NCI-H510A (cell line): ENCODE measurements at regions not wholly inside any gene's neighbourhood (a gene's known extent, or its start where the extent isn't known, plus 50 kb on each side); places are given as distances from the start of the nearest gene placed in this dataset.

Source experiments
- DNase-seq: peaks from one replicate; lab custom pipeline; 2025; lab: John Stamatoyannopoulos, UW

DNA sequence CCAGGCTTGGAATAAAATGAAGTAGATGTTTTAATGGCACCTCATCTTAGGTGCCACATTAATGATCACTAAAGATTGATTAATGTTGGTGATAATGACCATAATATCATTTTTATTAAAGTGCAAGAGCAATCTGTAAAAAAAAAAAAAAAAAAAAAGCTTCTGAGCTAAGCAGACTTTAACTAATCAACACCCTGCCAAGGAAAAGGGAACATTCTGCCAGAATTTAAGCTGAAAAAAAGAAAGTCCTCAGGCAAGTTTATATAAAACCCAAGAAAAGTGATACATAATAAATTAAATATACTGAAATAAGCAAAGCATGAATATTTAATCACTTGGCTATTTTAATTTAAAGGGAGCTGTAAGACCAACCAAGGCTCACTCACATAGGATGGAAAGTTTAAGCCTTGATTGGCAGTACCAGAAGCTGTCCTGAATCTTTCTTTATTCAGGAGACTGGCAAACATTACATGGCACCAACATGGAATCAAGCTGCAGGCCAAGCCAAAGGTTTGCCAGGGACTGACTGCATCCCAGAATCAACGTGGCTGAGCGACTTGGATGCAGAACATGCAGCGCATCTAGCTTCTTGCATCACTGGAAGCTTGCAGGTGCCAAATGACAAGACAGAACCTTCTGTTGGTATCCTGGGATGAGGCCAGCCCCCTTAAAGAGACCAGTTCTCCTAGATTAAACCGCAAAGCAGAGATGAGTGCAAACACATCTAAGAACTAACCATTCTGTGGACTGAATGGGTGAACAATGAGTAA is 413.6 kb downstream of the ENC1 start:
- no peak for DNase-seq

GRCh38 chr5:74225587-74225986 is 414.9 kb downstream of the ENC1 start:
- no peak for DNase-seq

DNA sequence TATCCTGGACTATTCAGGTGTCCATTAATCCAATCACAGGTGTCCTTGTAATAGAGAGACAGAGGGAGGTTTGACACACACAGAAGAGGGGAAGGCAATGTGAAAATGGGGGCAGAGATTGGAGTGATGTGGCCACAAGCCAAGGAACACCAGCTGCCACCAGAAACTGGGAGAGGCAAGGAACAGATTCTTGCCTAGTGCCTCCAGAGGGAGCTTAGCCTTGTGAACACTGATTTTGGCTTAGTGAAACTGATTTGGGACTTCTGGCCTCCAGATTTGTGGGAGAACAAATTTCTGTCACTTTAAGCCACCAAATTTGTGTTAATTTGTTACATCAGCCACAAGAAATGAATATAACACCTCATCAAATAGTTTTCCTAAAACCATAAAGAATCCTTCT is 416.2 kb downstream of the ENC1 start:
- DNase-seq = no peak

DNA sequence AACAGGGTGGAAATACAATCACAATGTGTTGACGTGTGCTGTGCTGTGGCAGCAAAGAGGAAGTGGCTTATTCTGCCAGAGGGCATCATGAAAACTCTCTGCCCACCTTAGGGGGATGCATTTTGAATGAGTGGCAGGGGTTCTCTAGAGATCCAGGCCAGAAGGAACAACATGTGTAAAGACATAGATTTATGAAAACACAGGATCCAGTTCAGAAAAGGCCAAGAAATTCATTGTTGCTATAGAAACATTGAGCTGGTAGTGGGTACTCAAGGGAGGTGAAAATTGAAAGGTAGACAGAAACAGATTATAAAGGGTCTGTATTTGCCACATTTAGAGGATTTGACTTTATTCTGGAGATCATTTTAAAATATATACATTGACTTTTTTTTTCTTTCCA is 417.7 kb downstream of the ENC1 start:
- DNase-seq = no peak

DNA sequence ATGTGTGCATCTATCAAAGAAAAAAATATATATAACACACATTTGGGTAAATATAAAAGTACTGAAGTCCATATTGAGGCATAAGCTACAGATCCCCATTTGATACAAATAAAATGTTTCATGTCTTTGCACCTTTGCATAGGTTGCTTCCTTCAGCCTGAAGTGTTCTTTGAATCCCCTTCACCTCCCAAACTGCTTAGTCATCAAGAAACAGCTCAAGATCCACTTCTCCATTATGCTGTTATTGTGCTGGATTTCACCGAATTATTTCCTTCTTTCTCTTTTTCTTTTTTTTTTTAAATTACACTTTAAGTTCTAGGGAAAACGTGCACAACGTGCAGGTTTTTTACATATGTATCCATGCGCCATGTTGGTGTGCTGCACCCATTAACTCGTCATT is 419.1 kb downstream of the ENC1 start:
- no peak for DNase-seq

DNA sequence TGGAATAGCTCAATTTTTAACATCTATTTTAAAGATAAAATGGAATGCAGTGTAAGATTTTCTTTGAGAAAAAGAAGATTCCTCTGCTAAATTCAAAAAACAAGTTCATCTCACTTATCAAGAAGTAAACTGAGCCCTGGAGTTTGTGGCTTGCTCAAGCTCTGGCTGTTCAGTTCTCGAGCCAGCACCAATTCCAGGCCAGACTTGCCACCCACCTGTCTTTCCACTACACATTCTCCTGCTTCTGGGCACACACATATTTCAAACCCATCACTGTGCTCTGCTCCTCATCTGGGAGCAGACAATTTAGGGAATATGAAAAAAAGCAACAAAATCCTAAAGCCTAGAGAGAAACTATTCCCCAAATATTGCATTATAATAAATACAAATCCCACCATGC is 424.5 kb downstream of the ENC1 start:
- DNase-seq = no peak

DNA sequence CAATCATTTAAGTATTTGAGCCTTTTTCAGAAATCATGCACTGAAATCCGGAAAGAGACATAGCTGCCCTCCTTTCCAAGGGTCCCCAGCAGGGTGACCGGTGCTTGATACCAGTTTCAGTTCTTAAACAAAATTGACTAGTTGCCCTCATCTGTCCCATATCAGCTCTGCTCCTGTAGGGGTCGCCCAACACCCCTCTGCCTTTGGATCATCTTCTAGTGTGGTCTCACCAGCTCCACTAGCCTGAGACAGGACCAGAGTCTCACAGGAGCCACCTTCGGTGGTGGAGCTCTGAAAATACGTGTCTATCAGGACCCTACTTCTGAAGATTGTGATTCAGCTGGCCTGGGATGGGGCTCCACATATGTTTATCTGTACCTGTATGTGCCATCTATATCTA is 428.2 kb downstream of the ENC1 start:
- DNase-seq = no peak

DNA sequence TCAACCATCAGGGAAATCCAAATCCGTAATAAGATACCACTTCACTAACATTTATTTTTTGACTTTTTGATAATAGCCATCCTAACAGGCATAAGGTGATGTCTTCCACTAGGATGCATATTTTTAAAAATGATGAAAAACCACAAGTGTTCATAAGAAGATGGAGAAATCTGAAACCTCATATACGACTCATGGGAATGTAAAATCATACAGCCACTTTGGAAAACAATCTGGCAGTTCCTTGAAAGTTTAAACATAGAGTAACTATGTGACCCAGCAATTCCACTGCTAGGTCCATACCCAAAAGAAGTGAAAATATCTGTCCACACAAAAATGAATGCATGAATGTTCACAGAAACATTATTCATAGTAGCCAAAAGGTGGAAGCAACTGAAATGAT is 431.0 kb downstream of the ENC1 start:
- DNase-seq = no peak

- peak; percentile 42 for DNase-seq
Observed at GRCh38 chr5:74206579-74207550, 433.7 kb downstream of the ENC1 start.

DNA sequence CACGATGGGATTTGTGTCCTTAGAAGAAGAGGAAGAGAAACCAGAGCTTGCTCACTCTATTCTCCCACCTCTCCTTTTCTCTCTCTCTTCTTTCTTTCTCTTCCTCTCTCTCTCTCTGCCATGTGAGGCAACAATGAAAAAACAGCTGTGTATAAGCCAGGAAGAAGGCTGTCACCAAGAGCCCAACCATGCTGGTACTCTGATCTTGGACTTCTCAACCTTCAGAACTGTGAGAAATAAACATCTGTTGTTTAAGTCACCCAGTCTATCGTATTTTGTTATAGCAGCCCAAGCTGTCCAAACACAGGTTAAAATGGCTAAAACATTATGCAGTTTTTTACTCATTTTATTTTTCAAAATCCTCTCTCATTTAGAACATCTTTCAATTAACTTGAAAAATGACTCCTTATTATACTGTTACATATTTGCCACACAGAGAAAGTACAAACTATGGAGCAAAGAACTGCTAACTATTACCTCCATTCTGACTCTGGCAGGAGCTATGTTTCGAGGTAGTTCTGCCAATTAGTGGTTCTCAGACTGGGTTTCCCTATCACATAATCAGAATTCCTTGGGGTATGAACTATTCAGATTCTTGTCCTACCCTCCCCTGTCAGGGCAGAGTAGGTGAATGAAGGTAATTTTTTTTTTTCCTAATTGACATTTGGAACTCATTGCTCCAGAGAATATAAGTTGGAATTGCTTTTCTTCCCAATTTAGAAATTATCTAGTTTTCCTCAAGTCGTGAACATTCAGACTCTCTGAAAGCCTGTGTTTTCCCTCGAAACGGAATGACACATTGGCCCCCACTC is 434.6 kb downstream of the ENC1 start:
- no peak for DNase-seq

- no peak for DNase-seq
Observed at GRCh38 chr5:74201334-74202081, 439.0 kb downstream of the ENC1 start.

DNA sequence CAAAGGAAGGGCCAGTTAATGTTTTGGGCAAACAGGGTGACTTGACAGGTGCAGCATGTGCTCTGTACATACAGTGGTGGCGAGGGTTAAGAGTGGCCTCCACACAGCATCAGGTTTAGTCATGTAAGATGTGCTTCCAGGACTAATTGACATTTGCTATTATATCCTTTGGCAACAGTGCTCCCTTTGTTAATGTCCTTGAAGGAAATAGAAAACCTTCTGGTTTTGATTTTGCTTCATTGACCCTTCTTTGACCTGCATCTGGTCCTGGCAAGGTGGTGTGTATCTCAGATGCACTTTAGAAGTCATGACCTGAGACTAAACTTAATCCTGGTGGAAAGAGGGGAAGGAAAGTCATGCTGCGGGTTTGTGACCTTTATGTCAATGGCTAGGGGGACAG is 440.0 kb downstream of the ENC1 start:
- no peak for DNase-seq

GRCh38 chr5:74199436-74200210 is 440.9 kb downstream of the ENC1 start:
- DNase-seq = no peak

DNA sequence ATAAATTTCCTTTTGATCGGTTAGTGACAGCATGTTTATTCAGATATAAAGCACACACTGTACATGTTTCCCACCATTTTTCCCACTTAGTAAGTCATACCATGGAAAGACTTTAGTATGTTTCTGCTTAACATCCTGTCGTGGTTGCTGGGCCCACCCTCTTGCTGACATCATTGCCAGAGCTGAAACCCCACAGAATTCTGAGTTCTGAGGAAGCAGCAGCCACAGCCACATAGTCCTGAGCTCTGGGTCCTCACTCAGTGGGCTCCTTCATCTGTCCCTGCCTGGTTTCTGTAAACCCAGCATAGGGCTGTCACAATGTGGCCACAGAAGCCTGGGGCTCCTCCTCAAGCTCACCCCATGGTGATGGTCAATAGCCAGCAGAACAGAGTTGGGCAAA is 441.5 kb downstream of the ENC1 start:
- no peak for DNase-seq

DNA sequence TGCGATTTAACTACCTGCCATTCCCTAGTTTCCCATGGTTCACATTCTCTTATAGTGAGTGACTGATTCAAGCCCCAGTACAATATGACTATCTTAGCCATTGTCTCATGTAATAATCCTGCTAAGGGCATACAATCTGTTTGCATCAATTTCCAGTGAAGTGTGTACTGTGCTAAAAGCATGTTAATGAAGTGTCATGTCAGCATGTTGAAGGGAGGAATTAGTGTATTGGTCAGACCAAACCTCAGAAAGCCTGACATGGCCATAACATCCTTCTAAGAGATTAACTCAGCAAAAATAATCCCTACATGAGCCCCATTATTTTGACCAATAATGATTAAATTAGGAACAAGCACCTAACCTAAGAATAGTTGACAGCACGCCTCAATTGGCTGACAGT is 442.4 kb downstream of the ENC1 start:
- no peak for DNase-seq

DNA sequence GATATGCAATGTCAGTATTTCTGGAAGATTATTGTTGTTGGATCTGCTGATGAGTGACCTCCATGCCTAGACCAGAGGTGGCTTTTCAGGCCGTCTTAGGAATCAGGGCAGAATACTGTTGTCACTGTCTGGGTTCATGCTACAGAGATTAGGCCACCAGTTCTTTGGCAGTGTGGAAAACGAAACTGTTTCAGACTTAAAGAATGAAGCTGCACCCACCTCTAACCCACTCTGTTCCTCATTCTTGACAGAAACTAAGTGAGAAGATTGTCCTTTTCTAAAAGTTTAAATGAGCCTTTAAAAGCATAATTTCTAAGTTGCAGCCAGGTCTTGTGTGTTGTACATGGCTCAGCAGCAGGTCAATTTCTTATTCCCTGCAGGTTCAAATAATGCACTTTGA is 444.3 kb downstream of the ENC1 start:
- DNase-seq = no peak

GRCh38 chr5:74194196-74194595 is 446.3 kb downstream of the ENC1 start:
- no peak for DNase-seq

DNA sequence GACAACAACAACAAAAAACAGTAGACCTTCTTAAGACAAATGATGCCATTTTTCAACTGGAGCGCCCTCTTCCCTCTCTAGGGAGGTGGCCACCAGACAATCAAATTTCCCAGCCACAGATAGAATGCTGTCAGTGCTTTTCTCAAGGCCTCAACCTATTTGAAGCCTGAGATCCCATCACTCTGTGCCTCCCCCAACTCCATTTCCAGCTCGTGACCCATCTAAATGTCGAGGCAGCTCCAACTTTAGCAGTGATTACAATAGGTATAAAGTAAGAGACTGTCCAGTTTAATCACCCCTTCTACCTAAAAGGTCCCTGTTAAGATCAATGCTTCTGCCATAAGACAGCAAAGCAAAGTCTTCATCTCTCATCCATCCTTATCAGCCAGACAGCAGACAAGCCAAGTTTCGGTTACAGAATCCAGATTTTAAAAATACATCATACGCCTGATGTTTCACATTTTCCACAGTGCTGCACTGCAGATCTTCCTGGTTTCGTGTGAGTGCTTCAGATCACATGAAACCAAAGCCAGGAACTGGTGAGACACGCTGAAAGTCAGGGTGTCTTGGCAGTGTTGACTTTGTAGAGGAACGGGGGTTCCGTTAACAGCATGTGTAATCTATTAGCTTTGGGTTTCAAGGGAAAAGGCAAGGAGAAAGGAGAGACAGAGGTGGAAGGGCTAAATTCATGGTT is 447.8 kb downstream of the ENC1 start:
- DNase-seq = no peak

- DNase-seq = no peak
Observed at GRCh38 chr5:74188351-74189105, 452.0 kb downstream of the ENC1 start.

DNA sequence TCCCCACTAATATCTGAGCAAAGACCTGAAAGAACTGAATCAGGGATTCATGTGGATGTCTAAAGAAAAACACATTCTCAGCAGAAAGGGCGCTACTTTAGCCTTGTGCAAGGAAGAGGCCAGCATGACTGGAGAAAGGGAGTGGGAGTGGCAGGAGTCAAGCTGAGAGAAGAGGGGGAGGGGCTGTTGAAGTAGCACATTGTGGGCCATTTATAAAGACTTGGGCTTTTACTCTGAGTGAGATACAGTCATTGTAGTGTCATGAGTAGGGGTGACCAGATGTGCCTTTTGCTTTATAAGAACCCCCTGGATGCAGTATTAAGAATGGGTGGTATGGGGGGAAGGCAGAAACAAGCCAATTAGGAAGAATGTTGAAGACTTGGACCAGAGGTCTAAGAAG is 452.8 kb downstream of the ENC1 start:
- no peak for DNase-seq
